ENCODE measurements at regions not wholly inside any gene's neighbourhood (a gene's known extent, or its start where the extent isn't known, plus 50 kb on each side); places are given as distances from the start of the nearest gene placed in this dataset.

DNA sequence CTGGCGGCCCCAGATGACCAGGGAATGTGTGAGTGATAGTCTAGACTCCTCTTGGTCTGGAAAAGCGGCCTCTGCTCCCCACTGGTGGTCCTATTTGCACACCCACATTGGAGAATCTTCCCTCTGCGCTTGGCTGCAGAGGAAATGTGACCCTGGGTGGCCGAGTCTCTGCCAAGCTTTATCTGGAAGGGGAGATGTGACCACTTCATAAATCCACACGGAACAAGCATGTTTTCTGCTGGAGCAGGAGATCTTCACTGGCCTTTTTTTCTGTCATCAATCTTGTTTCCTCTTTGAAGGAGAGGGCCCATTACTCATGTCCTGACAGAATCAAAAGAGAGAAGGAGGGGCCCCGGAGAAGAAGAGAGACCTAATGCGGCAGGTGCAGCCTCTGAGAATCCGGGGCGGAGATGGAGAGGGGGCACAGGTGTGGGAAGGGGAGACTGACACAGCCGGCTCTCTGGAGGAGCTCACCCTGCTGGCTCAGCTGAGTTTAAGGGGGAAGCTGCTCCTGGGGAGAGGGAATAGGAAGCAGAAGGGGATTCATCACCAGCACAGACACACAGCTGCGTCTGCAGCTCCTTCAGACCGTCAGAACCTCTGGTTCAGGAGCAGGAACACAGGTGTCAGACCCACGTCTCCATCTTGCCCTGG is 116.3 kb downstream of the SOX9 start:
- TF ChIP-seq, protein P1, sequence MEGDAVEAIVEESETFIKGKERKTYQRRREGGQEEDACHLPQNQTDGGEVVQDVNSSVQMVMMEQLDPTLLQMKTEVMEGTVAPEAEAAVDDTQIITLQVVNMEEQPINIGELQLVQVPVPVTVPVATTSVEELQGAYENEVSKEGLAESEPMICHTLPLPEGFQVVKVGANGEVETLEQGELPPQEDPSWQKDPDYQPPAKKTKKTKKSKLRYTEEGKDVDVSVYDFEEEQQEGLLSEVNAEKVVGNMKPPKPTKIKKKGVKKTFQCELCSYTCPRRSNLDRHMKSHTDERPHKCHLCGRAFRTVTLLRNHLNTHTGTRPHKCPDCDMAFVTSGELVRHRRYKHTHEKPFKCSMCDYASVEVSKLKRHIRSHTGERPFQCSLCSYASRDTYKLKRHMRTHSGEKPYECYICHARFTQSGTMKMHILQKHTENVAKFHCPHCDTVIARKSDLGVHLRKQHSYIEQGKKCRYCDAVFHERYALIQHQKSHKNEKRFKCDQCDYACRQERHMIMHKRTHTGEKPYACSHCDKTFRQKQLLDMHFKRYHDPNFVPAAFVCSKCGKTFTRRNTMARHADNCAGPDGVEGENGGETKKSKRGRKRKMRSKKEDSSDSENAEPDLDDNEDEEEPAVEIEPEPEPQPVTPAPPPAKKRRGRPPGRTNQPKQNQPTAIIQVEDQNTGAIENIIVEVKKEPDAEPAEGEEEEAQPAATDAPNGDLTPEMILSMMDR (IDR thresholded peaks at IDR 0.05; ENCODE audit: low read depth, low read length): no peak
- no peak overlapping the region for H3K4me3 ChIP-seq (ENCODE audit: low read depth, low read length)
- H3K27me3 ChIP-seq (ENCODE audit: insufficient read depth, low read depth, severe bottlenecking): peaks cover 76% of the 10 kb centered on the region
- peaks cover 2% of the 10 kb centered on the region for H3K9me3 ChIP-seq (ENCODE audit: severe bottlenecking)
- no peak overlapping the region for H3K27ac ChIP-seq
- no peak for DNase-seq
- H3K36me3 ChIP-seq: no peaks in the 10 kb centered on the region

DNA sequence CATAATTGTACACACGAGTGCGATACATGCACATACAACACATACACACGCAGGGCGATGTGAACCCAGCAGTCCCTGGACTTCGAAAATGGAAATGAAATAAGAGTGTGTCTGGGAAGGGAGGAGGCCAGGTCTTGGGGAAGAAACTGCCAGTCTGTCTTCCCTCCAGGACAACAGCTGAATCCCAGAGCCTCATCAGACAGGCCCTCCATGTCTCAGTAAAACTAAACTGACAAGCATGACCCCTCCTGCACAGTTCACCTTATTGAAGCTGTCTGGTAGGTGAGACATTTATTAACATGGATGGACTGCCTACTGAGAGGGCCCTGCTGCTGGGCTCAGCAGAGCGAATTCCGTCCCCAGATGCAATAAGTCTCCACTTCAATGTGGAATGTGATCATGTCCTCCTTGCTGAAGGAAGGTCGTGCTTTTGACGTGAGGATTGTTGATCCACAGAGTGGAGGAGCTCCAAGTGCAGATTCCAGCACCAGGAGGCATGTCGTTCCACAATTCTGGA is 117.4 kb downstream of the SOX9 start:
- no peak overlapping the region for H3K4me3 ChIP-seq (ENCODE audit: low read depth, low read length)
- TF ChIP-seq, protein P1 (IDR thresholded peaks at IDR 0.05; ENCODE audit: low read depth, low read length): no peak

DNA sequence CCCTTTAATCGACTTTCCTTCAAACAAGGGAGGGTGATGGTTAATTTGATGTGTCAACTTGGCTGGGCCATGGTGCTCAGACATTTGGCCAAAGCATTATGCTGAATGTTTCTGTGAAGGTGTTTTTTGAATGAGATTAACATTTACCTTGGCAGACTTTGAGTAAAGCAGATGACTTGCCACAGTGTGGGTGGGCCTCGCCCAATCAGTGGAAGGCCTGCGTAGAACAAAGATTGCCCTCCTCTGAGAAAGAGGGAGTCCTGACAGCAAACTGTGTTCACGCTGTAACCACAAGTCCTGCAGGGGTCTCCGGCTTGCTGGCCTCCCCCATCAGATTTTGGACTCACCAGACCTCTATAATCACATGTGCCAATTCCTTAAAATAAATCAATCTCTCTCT is 118.7 kb downstream of the SOX9 start:
- no peak for DNase-seq
- Histone ChIP-seq H3K36me3 (no peaks in the 10 kb centered on the region), H3K27ac (no peak overlapping the region), H3K9me3 (ENCODE audit: severe bottlenecking) (peaks cover 2% of the 10 kb centered on the region), H3K4me3 (ENCODE audit: low read depth, low read length) (no peak overlapping the region), H3K27me3 (ENCODE audit: insufficient read depth, low read depth, severe bottlenecking) (peaks cover 77% of the 10 kb centered on the region)
- TF ChIP-seq, protein P1 (IDR thresholded peaks at IDR 0.05; ENCODE audit: low read depth, low read length): no peak

More for the DNA sequence above, 117.4 kb downstream of the SOX9 start:
- Histone ChIP-seq H3K27me3 (ENCODE audit: insufficient read depth, low read depth, severe bottlenecking) (peaks cover 78% of the 10 kb centered on the region), H3K36me3 (no peaks in the 10 kb centered on the region), H3K27ac (no peak overlapping the region), H3K9me3 (ENCODE audit: severe bottlenecking) (peaks cover 2% of the 10 kb centered on the region)
- DNase-seq: no peak

DNA sequence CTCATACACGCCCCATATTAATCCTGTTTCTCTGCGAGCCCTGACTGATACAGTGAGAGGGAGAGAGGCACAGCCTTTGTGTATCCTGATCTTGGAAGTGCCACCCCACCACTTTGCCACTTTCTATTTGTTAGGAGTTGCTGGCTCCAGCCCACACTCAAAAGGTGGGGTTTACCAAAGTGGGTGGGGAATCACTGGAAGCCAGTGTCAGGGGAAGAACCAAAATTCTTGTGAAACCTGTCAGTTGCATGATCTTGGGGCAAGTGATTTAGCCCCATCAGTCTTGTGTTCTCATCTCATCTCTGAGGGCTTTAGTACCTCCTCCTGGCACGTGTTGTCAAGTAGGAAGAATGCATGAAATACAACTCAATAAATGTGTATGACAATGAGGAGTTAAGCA is 119.5 kb downstream of the SOX9 start:
- Histone ChIP-seq H3K27me3 (ENCODE audit: insufficient read depth, low read depth, severe bottlenecking) (peaks cover 76% of the 10 kb centered on the region), H3K9me3 (ENCODE audit: severe bottlenecking) (peaks cover 2% of the 10 kb centered on the region), H3K36me3 (no peaks in the 10 kb centered on the region), H3K27ac (no peak overlapping the region), H3K4me3 (ENCODE audit: low read depth, low read length) (no peak overlapping the region)
- DNase-seq: no peak
- TF ChIP-seq, protein P1 (IDR thresholded peaks at IDR 0.05; ENCODE audit: low read depth, low read length): no peak

DNA sequence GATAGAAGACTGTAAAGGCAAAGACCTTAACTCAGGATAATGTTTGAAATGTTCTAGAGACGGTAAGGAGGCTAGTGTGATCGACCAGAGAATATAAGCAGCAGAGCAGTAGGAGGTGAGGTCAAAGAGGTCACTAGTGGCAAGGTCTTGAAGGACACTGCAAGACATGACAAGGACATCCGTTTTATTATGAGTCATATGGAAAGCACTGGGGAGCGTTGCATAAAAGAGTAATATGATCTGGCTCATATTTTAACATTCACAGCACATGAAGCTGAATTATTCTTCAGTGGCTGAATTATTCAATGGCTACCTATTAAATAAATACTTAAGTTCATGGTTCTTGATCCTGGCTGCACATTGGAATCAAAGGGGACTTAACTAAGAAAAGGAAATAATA is 123.7 kb downstream of the SOX9 start:
- peaks cover 2% of the 10 kb centered on the region for H3K9me3 ChIP-seq (ENCODE audit: severe bottlenecking)
- DNase-seq: no peak
- no peak overlapping the region for H3K27ac ChIP-seq
- no peaks in the 10 kb centered on the region for H3K36me3 ChIP-seq
- peaks cover 82% of the 10 kb centered on the region for H3K27me3 ChIP-seq (ENCODE audit: insufficient read depth, low read depth, severe bottlenecking)
- TF ChIP-seq, protein P1 (IDR thresholded peaks at IDR 0.05; ENCODE audit: low read depth, low read length): no peak
- H3K4me3 ChIP-seq (ENCODE audit: low read depth, low read length): no peak overlapping the region

DNA sequence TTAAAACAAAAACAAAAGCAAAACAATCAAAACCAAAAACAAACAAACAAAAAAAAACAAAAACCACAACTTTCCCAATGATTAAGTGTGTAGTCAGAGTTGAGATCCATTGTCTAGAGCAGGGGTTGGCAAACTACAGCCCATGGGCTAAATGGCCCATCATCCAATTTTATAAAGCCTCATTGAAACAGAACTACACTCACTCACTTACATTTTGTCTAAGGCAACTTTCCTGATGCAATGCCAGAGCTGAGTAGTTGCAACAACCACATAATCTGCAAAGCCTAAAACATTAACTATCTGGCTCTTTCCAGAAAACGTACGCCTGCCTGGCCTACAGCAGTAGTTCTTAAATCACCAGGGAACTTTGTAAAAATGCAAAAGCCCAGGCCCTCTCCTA is 124.1 kb downstream of the SOX9 start:
- peaks cover 2% of the 10 kb centered on the region for H3K9me3 ChIP-seq (ENCODE audit: severe bottlenecking)
- H3K4me3 ChIP-seq (ENCODE audit: low read depth, low read length): no peak overlapping the region
- TF ChIP-seq, protein P1 (IDR thresholded peaks at IDR 0.05; ENCODE audit: low read depth, low read length): no peak
- peaks cover 86% of the 10 kb centered on the region for H3K27me3 ChIP-seq (ENCODE audit: insufficient read depth, low read depth, severe bottlenecking)
- DNase-seq: no peak
- H3K27ac ChIP-seq: no peak overlapping the region
- no peaks in the 10 kb centered on the region for H3K36me3 ChIP-seq

All from WERI-Rb-1 (cell line).